HG02588 (cell line): ENCODE measurements at regions not wholly inside any gene's neighbourhood (a gene's known extent, or its start where the extent isn't known, plus 50 kb on each side); places are given as distances from the start of the nearest gene placed in this dataset.
"Not testable (repeated sequence)": the region's sequence is repeated elsewhere in the genome, so short reads cannot be mapped to it uniquely, and the experiment has no call there.

Experiments
- ATAC-seq: cut with Tn5 transposase; IDR thresholded peaks from one replicate; pipeline ENCODE4 v1.9.1; 2021; ENCODE audit warnings: mild to moderate bottlenecking, moderate library complexity; ENCODE audit not compliant: unreplicated experiment

- ATAC-seq: no peak
Observed at GRCh38 chr5:124870070-124870469, 123.6 kb upstream of the ZNF608 start.

- no peak for ATAC-seq
Observed at GRCh38 chr5:124871303-124871702, 124.9 kb upstream of the ZNF608 start.

GRCh38 chr5:124872086-124872485 lies 125.6 kb upstream of the ZNF608 start:
- ATAC-seq: no peak

GRCh38 chr5:124872615-124873014 lies 126.2 kb upstream of the ZNF608 start:
- no peak for ATAC-seq

- ATAC-seq: no peak
Observed at GRCh38 chr5:124873188-124873587, 126.7 kb upstream of the ZNF608 start.

GRCh38 chr5:124873713-124874112 lies 127.3 kb upstream of the ZNF608 start:
- no peak for ATAC-seq

GRCh38 chr5:124876566-124876965 lies 130.1 kb upstream of the ZNF608 start:
- no peak for ATAC-seq

GRCh38 chr5:124876983-124877382 lies 130.5 kb upstream of the ZNF608 start:
- ATAC-seq: no peak

GRCh38 chr5:124877501-124878146 lies 131.2 kb upstream of the ZNF608 start:
- no peak for ATAC-seq

GRCh38 chr5:124878583-124879342 lies 132.3 kb upstream of the ZNF608 start:
- ATAC-seq: no peak

- no peak for ATAC-seq
Observed at GRCh38 chr5:124880903-124881697, 134.7 kb upstream of the ZNF608 start.

GRCh38 chr5:124883681-124884080 lies 137.2 kb upstream of the ZNF608 start:
- ATAC-seq: no peak

- no peak for ATAC-seq
Observed at GRCh38 chr5:124884114-124884513, 137.7 kb upstream of the ZNF608 start.

GRCh38 chr5:124885490-124885889 lies 139.1 kb upstream of the ZNF608 start:
- ATAC-seq: no peak

GRCh38 chr5:124887223-124887622 lies 140.8 kb upstream of the ZNF608 start:
- ATAC-seq: no peak

GRCh38 chr5:124888050-124888506 lies 141.6 kb upstream of the ZNF608 start:
- no peak for ATAC-seq

- no peak for ATAC-seq
Observed at GRCh38 chr5:124888622-124889485, 142.4 kb upstream of the ZNF608 start.

GRCh38 chr5:124889486-124889825 lies 143.0 kb upstream of the ZNF608 start:
- ATAC-seq: no peak

GRCh38 chr5:124889850-124890249 lies 143.4 kb upstream of the ZNF608 start:
- no peak for ATAC-seq

GRCh38 chr5:124890442-124890841 lies 144.0 kb upstream of the ZNF608 start:
- not testable (repeated sequence) for ATAC-seq

- no peak for ATAC-seq
Observed at GRCh38 chr5:124891179-124891578, 144.7 kb upstream of the ZNF608 start.
